NOMO-1 treated with dmso at 0.1 percent for 144 hours (cell line): ENCODE measurements at regions not wholly inside any gene's neighbourhood (a gene's known extent, or its start where the extent isn't known, plus 50 kb on each side); places are given as distances from the start of the nearest gene placed in this dataset.

Source experiments
- DNase-seq: peaks from one replicate; lab custom pipeline; 2025; ENCODE audit not compliant: unreplicated experiment; lab: John Stamatoyannopoulos, UW

GRCh38 chr12:62205346-62205745, 54.9 kb upstream of the USP15 start:
- DNase-seq, result no peak

DNA sequence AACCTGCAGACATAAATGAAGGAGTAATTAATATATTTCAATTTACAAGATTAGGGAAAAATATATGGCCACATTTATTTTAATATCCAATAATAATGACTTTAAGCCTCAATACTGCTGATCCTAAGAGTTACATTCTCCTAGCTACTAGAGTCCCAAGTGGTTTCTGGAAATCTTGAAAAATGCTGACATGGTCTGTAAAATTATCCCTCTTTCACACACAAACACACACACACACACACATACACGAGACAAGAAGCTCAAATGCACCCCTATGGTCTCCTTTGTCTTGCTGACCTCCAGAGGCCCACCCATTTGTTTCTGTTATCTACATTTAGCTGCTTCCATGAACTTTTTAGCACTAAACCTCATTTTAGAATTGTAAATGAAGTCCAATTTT, 53.0 kb upstream of the USP15 start:
- DNase-seq, result no peak
